Trophoblast cell (in vitro differentiated cells and primary cell): ENCODE measurements at regions not wholly inside any gene's neighbourhood (a gene's known extent, or its start where the extent isn't known, plus 50 kb on each side); places are given as distances from the start of the nearest gene placed in this dataset.

Source experiments
- DNase-seq, 2 donors: peaks; one replicate each; pipeline ENCODE4 v3.0.0-alpha.2; 2016
- H2AFZ ChIP-seq: 2 replicates; pipeline ENCODE4 v1.6.1; 2013; ENCODE audit warnings: low read length, moderate library complexity, mild to moderate bottlenecking; ENCODE audit not compliant: insufficient read depth, poor library complexity
- H2AK5ac ChIP-seq: 2 replicates; pipeline ENCODE4 v1.6.1; 2013; ENCODE audit warnings: mild to moderate bottlenecking, low read length
- H2BK120ac ChIP-seq: 2 replicates; pipeline ENCODE4 v1.6.1; 2013; ENCODE audit warnings: low read length, mild to moderate bottlenecking, moderate library complexity; ENCODE audit not compliant: insufficient read depth, poor library complexity
- H2BK12ac ChIP-seq: 2 replicates; pipeline ENCODE4 v1.6.1; 2013; ENCODE audit warnings: mild to moderate bottlenecking, low read length, moderate library complexity
- H2BK5ac ChIP-seq: 2 replicates; pipeline ENCODE4 v1.6.1; 2013; ENCODE audit warnings: low read length, low read depth, moderate library complexity, mild to moderate bottlenecking; ENCODE audit not compliant: poor library complexity
- H3K14ac ChIP-seq: 2 replicates; pipeline ENCODE4 v1.6.1; 2013; ENCODE audit warnings: mild to moderate bottlenecking, low read length
- H3K18ac ChIP-seq: 2 replicates; pipeline ENCODE4 v1.6.1; 2013; ENCODE audit warnings: mild to moderate bottlenecking, low read length
- H3K23ac ChIP-seq: 2 replicates; pipeline ENCODE4 v1.6.1; 2013; ENCODE audit warnings: low read length
- H3K27ac ChIP-seq: 2 replicates; pipeline ENCODE4 v1.5.1; 2013; ENCODE audit warnings: low read depth, mild to moderate bottlenecking, inconsistent platforms, low read length, moderate library complexity
- H3K27me3 ChIP-seq: 2 replicates; pipeline ENCODE4 v1.6.1; 2013; ENCODE audit warnings: inconsistent platforms, mild to moderate bottlenecking, low read length, moderate library complexity; ENCODE audit not compliant: insufficient read depth
- H3K36me3 ChIP-seq, 2 experiments: 1 replicate in 1 of 2; 2 replicates in 1 of 2; pipeline ENCODE4 v1.6.1; 2013; ENCODE audit warnings: low read length in 2 of 2, mild to moderate bottlenecking in 2 of 2, moderate library complexity in 1 of 2; ENCODE audit not compliant: insufficient read depth in 2 of 2, control insufficient read depth in 1 of 2
- H3K4ac ChIP-seq: 2 replicates; pipeline ENCODE4 v1.6.1; 2013; ENCODE audit warnings: low read depth, mild to moderate bottlenecking, low read length, moderate library complexity
- H3K4me1 ChIP-seq, 2 experiments: 1 replicate in 1 of 2; 2 replicates in 1 of 2; pipeline ENCODE4 v1.6.1; 2013; ENCODE audit warnings: low read length in 2 of 2, mild to moderate bottlenecking in 2 of 2, moderate library complexity in 1 of 2; ENCODE audit not compliant: insufficient read depth in 2 of 2, control insufficient read depth in 1 of 2
- H3K4me2 ChIP-seq: 2 replicates; pipeline ENCODE4 v1.6.1; 2013; ENCODE audit warnings: inconsistent platforms, mild to moderate bottlenecking, low read length, moderate library complexity
- H3K4me3 ChIP-seq: 2 replicates; pipeline ENCODE4 v1.5.1; 2013; ENCODE audit warnings: mild to moderate bottlenecking, low read depth, low read length, inconsistent platforms
- H3K79me1 ChIP-seq: one replicate; pipeline ENCODE4 v1.6.1; 2013; ENCODE audit warnings: low read length
- H3K79me2 ChIP-seq: 2 replicates; pipeline ENCODE4 v1.6.1; 2013; ENCODE audit warnings: low read length, mild to moderate bottlenecking; ENCODE audit not compliant: control insufficient read depth, insufficient read depth, poor library complexity
- H3K9ac ChIP-seq: 2 replicates; pipeline ENCODE4 v1.6.1; 2013; ENCODE audit warnings: mild to moderate bottlenecking, low read length
- H3K9me3 ChIP-seq: 2 replicates; pipeline ENCODE4 v1.6.1; 2013; ENCODE audit warnings: low read depth, mild to moderate bottlenecking, control low read depth, inconsistent platforms, low read length; ENCODE audit not compliant: insufficient read depth
- H4K12ac ChIP-seq: 2 replicates; pipeline ENCODE4 v1.6.1; 2013; ENCODE audit warnings: low read depth, mild to moderate bottlenecking, low read length, moderate library complexity
- H4K8ac ChIP-seq: 2 replicates; pipeline ENCODE4 v1.6.1; 2013; ENCODE audit warnings: low read depth, mild to moderate bottlenecking, low read length, moderate library complexity
- H4K91ac ChIP-seq: one replicate; pipeline ENCODE4 v1.6.1; 2013; ENCODE audit warnings: low read depth, mild to moderate bottlenecking, low read length, moderate library complexity
- WGBS: extraction: QIAGEN DNeasy Blood & Tissue Kit; methylation state at CpG from one replicate; pipeline ENCODE4 v1.1.7; 2013; ENCODE audit warnings: missing lambda C conversion rate; ENCODE audit not compliant: insufficient read length, insufficient coverage; ENCODE audit errors: extremely low coverage; 5-methylcytosine and 5-hydroxymethylcytosine counted together

GRCh38 chr13:85662186-85662585, 137.0 kb downstream of the SLITRK6 start:
- H3K4me3 ChIP-seq, result no peak overlapping the region

GRCh38 chr13:85661675-85662074, 137.5 kb downstream of the SLITRK6 start:
- no peak overlapping the region for H3K4me3 ChIP-seq
- H4K12ac ChIP-seq, result no peak overlapping the region
- H3K4ac ChIP-seq, result no peak overlapping the region
- H3K4me1 ChIP-seq, result peaks cover 0 to 5% of the 10 kb centered on the region in 2 experiments
- H3K9me3 ChIP-seq, result no peaks in the 10 kb centered on the region
- no peaks in the 10 kb centered on the region for H3K27me3 ChIP-seq
- no peak overlapping the region for H3K18ac ChIP-seq
- no peak overlapping the region for H3K23ac ChIP-seq
- peak overlapping the region; percentile 61 for H2BK120ac ChIP-seq
- H2AFZ ChIP-seq, result peak overlapping the region; percentile 35
- no peak overlapping the region for H3K9ac ChIP-seq
- H4K8ac ChIP-seq, result no peak overlapping the region
- no peak overlapping the region for H3K27ac ChIP-seq
- H2BK5ac ChIP-seq, result no peak overlapping the region
- no peak for DNase-seq
- peaks cover 3% of the 10 kb centered on the region for H3K79me1 ChIP-seq
- H3K79me2 ChIP-seq, result no peaks in the 10 kb centered on the region
- no peak overlapping the region for H3K4me2 ChIP-seq
- H3K14ac ChIP-seq, result no peak overlapping the region
- peak overlapping the region; percentile 73 for H2BK12ac ChIP-seq
- H2AK5ac ChIP-seq, result no peak overlapping the region
- no peak overlapping the region for H4K91ac ChIP-seq
- H3K36me3 ChIP-seq, result no peaks in the 10 kb centered on the region

More at GRCh38 chr13:85662186-85662585, 137.0 kb downstream of the SLITRK6 start:
- Histone ChIP-seq H4K91ac (no peak overlapping the region), H4K12ac (no peak overlapping the region), H4K8ac (no peak overlapping the region), H2BK5ac (no peak overlapping the region), H3K18ac (no peak overlapping the region), H2AK5ac (no peak overlapping the region), H3K4me1 (peaks cover 0 to 5% of the 10 kb centered on the region in 2 experiments), H2AFZ (no peak overlapping the region), H3K27me3 (no peaks in the 10 kb centered on the region), H3K9ac (no peak overlapping the region), H3K9me3 (no peaks in the 10 kb centered on the region), H3K4me2 (no peak overlapping the region), H3K27ac (no peak overlapping the region), H3K79me2 (no peaks in the 10 kb centered on the region), H3K79me1 (peaks cover 3% of the 10 kb centered on the region), H3K14ac (no peak overlapping the region), H3K4ac (no peak overlapping the region), H2BK12ac (no peak overlapping the region), H2BK120ac (no peak overlapping the region), H3K36me3 (no peaks in the 10 kb centered on the region), H3K23ac (no peak overlapping the region)
- DNase-seq, result no peak

DNA sequence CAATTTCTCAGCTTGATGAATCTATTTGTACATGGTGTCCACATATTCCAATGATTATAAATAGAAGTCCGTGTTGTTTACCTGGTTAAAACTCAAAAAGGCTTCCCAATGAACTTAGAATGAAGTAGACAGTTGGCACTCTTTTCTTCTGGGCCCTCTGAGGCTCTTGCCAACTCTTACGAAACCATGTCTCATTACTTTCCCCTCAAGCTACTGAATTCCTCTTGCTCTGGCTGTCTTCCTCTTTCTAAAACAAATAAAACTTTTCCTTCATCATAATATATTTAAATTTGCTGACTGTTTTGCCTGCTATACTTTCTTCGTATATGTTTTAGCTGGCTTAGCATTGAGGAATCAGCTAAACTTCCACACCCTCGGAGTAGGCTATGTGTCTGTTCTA, 139.7 kb downstream of the SLITRK6 start:
- no peak for DNase-seq
- Histone ChIP-seq H4K91ac (no peak overlapping the region), H3K79me1 (peaks cover 3% of the 10 kb centered on the region), H2BK5ac (no peak overlapping the region), H2AFZ (no peak overlapping the region), H3K4me2 (no peak overlapping the region), H3K9me3 (no peaks in the 10 kb centered on the region), H3K27me3 (no peaks in the 10 kb centered on the region), H3K4me1 (peaks cover 0 to 2% of the 10 kb centered on the region in 2 experiments), H3K18ac (no peak overlapping the region), H3K79me2 (no peaks in the 10 kb centered on the region), H3K23ac (no peak overlapping the region), H3K27ac (no peak overlapping the region), H3K4ac (no peak overlapping the region), H3K4me3 (no peak overlapping the region), H2BK120ac (no peak overlapping the region), H2AK5ac (no peak overlapping the region), H3K14ac (no peak overlapping the region), H4K8ac (no peak overlapping the region), H3K36me3 (no peaks in the 10 kb centered on the region), H4K12ac (no peak overlapping the region), H3K9ac (no peak overlapping the region), H2BK12ac (no peak overlapping the region)
- no CpG with 5 or more reads among the region's 4 CpGs for WGBS

- Histone ChIP-seq H4K12ac (no peak overlapping the region), H3K27me3 (no peaks in the 10 kb centered on the region), H3K27ac (no peak overlapping the region), H3K23ac (no peak overlapping the region), H4K8ac (no peak overlapping the region), H2BK5ac (no peak overlapping the region), H3K9me3 (no peaks in the 10 kb centered on the region), H3K4me1 (peaks cover 0 to 5% of the 10 kb centered on the region in 2 experiments), H3K4me2 (no peak overlapping the region), H3K14ac (no peak overlapping the region), H2BK12ac (no peak overlapping the region), H3K4me3 (no peak overlapping the region), H3K9ac (no peak overlapping the region), H4K91ac (no peak overlapping the region), H3K79me1 (peaks cover 9% of the 10 kb centered on the region), H3K36me3 (no peaks in the 10 kb centered on the region), H2BK120ac (no peak overlapping the region), H3K18ac (no peak overlapping the region), H2AK5ac (no peak overlapping the region), H3K79me2 (no peaks in the 10 kb centered on the region), H2AFZ (no peak overlapping the region), H3K4ac (no peak overlapping the region)
- DNase-seq, result no peak
Measured at GRCh38 chr13:85657942-85658341, 141.3 kb downstream of the SLITRK6 start.

GRCh38 chr13:85655040-85655439, 144.2 kb downstream of the SLITRK6 start:
- no peak overlapping the region for H2AFZ ChIP-seq
- no peak overlapping the region for H3K4ac ChIP-seq
- no peak overlapping the region for H3K4me3 ChIP-seq
- H4K12ac ChIP-seq, result no peak overlapping the region
- H3K9ac ChIP-seq, result no peak overlapping the region
- peaks cover 3% of the 10 kb centered on the region for H3K79me2 ChIP-seq
- peaks cover 12% of the 10 kb centered on the region for H3K79me1 ChIP-seq
- H3K4me1 ChIP-seq, result peaks cover 6 to 8% of the 10 kb centered on the region in 2 experiments
- no peak overlapping the region for H4K91ac ChIP-seq
- no peak overlapping the region for H3K4me2 ChIP-seq
- H3K23ac ChIP-seq, result no peak overlapping the region
- no peak overlapping the region for H3K18ac ChIP-seq
- H4K8ac ChIP-seq, result no peak overlapping the region
- no peak overlapping the region for H2AK5ac ChIP-seq
- no peak overlapping the region for H2BK12ac ChIP-seq
- no peaks in the 10 kb centered on the region for H3K9me3 ChIP-seq
- no peak overlapping the region for H3K14ac ChIP-seq
- WGBS, result no CpG with 5 or more reads among the region's 1 CpG
- H3K36me3 ChIP-seq, result no peaks in the 10 kb centered on the region
- H2BK120ac ChIP-seq, result no peak overlapping the region
- DNase-seq, result no peak
- no peak overlapping the region for H2BK5ac ChIP-seq
- H3K27me3 ChIP-seq, result no peaks in the 10 kb centered on the region
- H3K27ac ChIP-seq, result no peak overlapping the region
